ENCODE measurements at regions not wholly inside any gene's neighbourhood (a gene's known extent, or its start where the extent isn't known, plus 50 kb on each side); places are given as distances from the start of the nearest gene placed in this dataset.

- DNase-seq (ENCODE audit: low read depth in 3 of 3, low spot score in 1 of 3), result no peak
Measured at GRCh38 chr1:244192325-244192724, 141.2 kb downstream of the ZBTB18 start.

GRCh38 chr1:244196571-244197285 is 145.6 kb downstream of the ZBTB18 start:
- no peak for DNase-seq (ENCODE audit: low read depth in 3 of 3, low spot score in 1 of 3)

- no peak for DNase-seq (ENCODE audit: low read depth in 3 of 3, low spot score in 1 of 3)
Measured at GRCh38 chr1:244197851-244198375, 146.8 kb downstream of the ZBTB18 start.

- DNase-seq (ENCODE audit: low read depth in 3 of 3, low spot score in 1 of 3), result no peak
Measured at GRCh38 chr1:244199902-244200301, 148.8 kb downstream of the ZBTB18 start.

GRCh38 chr1:244200596-244200995 is 149.5 kb downstream of the ZBTB18 start:
- no peak for DNase-seq (ENCODE audit: low read depth in 3 of 3, low spot score in 1 of 3)

- DNase-seq (ENCODE audit: low read depth in 3 of 3, low spot score in 1 of 3), result no peak
Measured at GRCh38 chr1:244201750-244202149, 150.7 kb downstream of the ZBTB18 start.

- no peak for DNase-seq (ENCODE audit: low read depth in 3 of 3, low spot score in 1 of 3)
Measured at GRCh38 chr1:244204004-244204403, 152.9 kb downstream of the ZBTB18 start.

GRCh38 chr1:244205171-244205570 is 154.1 kb downstream of the ZBTB18 start:
- DNase-seq (ENCODE audit: low read depth in 3 of 3, low spot score in 1 of 3), result no peak

GRCh38 chr1:244205906-244206305 is 154.8 kb downstream of the ZBTB18 start:
- no peak for DNase-seq (ENCODE audit: low read depth in 3 of 3, low spot score in 1 of 3)

GRCh38 chr1:244207042-244207934 is 156.2 kb downstream of the ZBTB18 start:
- DNase-seq (ENCODE audit: low read depth in 3 of 3, low spot score in 1 of 3), result no peak

- DNase-seq (ENCODE audit: low read depth in 3 of 3, low spot score in 1 of 3), result no peak
Measured at GRCh38 chr1:244207935-244208244, 156.8 kb downstream of the ZBTB18 start.

GRCh38 chr1:244209955-244210354 is 158.9 kb downstream of the ZBTB18 start:
- DNase-seq (ENCODE audit: low read depth in 3 of 3, low spot score in 1 of 3), result no peak

- DNase-seq (ENCODE audit: low read depth in 3 of 3, low spot score in 1 of 3), result no peak
Measured at GRCh38 chr1:244210884-244211558, 159.9 kb downstream of the ZBTB18 start.

- no peak for DNase-seq (ENCODE audit: low read depth in 3 of 3, low spot score in 1 of 3)
Measured at GRCh38 chr1:244211559-244211944, 160.5 kb downstream of the ZBTB18 start.

- no peak for DNase-seq (ENCODE audit: low read depth in 3 of 3, low spot score in 1 of 3)
Measured at GRCh38 chr1:244212219-244212618, 161.1 kb downstream of the ZBTB18 start.

- no peak for DNase-seq (ENCODE audit: low read depth in 3 of 3, low spot score in 1 of 3)
Measured at GRCh38 chr1:244212797-244213475, 161.9 kb downstream of the ZBTB18 start.

GRCh38 chr1:244214009-244214967 is 163.2 kb downstream of the ZBTB18 start:
- no peak for DNase-seq (ENCODE audit: low read depth in 3 of 3, low spot score in 1 of 3)

GRCh38 chr1:244216836-244217235 is 165.8 kb downstream of the ZBTB18 start:
- DNase-seq (ENCODE audit: low read depth in 3 of 3, low spot score in 1 of 3), result no peak

- no peak for DNase-seq (ENCODE audit: low read depth in 3 of 3, low spot score in 1 of 3)
Measured at GRCh38 chr1:244217711-244218110, 166.6 kb downstream of the ZBTB18 start.

GRCh38 chr1:244218220-244218619 is 167.1 kb downstream of the ZBTB18 start:
- DNase-seq (ENCODE audit: low read depth in 3 of 3, low spot score in 1 of 3), result no peak

Data from stimulated activated CD4-positive, alpha-beta T cell treated with anti-CD3 and anti-CD28 coated beads, TNF-alpha, amount 100 ng/mL, for 1 hour (primary cell).